Loucy (cell line): ENCODE measurements at regions not wholly inside any gene's neighbourhood (a gene's known extent, or its start where the extent isn't known, plus 50 kb on each side); places are given as distances from the start of the nearest gene placed in this dataset.

Source experiments
- H2AFZ ChIP-seq: fragments of 200-600 bp; sonication (generic); 2 replicates; pipeline ENCODE4 v1.6.0; 2016; ENCODE audit warnings: antibody characterized with exemption, mild to moderate bottlenecking, low read length, moderate library complexity
- H3F3A ChIP-seq: fragments of 200-600 bp; 2 replicates; pipeline ENCODE4 v1.6.0; 2016; ENCODE audit warnings: antibody characterized with exemption, low read depth, mild to moderate bottlenecking
- H3K27me3 ChIP-seq: fragments of 200-600 bp; sonication (generic); 2 replicates; pipeline ENCODE4 v1.6.1; 2014; ENCODE audit warnings: low read length, mild to moderate bottlenecking; ENCODE audit not compliant: insufficient read depth, poor library complexity, severe bottlenecking
- H3K36me3 ChIP-seq: fragments of 200-600 bp; sonication (generic); 2 replicates; pipeline ENCODE4 v1.6.1; 2016; ENCODE audit warnings: low read length; ENCODE audit not compliant: insufficient read depth
- H3K4me1 ChIP-seq: fragments of 200-600 bp; sonication (generic); 2 replicates; pipeline ENCODE4 v1.5.1; 2014; ENCODE audit warnings: low read length, mild to moderate bottlenecking; ENCODE audit not compliant: insufficient read depth, poor library complexity, severe bottlenecking
- H3K4me2 ChIP-seq: fragments of 200-600 bp; sonication (generic); 2 replicates; pipeline ENCODE4 v1.6.0; 2014; ENCODE audit warnings: antibody characterized with exemption, low read length, low read depth, mild to moderate bottlenecking; ENCODE audit not compliant: poor library complexity, severe bottlenecking
- H3K4me3 ChIP-seq: fragments of 200-600 bp; sonication (generic); 2 replicates; pipeline ENCODE4 v1.5.1; 2014; ENCODE audit warnings: low read length, mild to moderate bottlenecking, mixed read lengths; ENCODE audit not compliant: poor library complexity, severe bottlenecking
- H3K79me2 ChIP-seq: fragments of 200-600 bp; sonication (generic); 2 replicates; pipeline ENCODE4 v1.6.1; 2014; ENCODE audit warnings: low read length; ENCODE audit not compliant: insufficient read depth
- H3K9ac ChIP-seq: fragments of 200-600 bp; sonication (generic); 2 replicates; pipeline ENCODE4 v1.6.0; 2014; ENCODE audit warnings: mild to moderate bottlenecking, low read depth, low read length, moderate library complexity; ENCODE audit not compliant: poor library complexity, severe bottlenecking
- H3K9me2 ChIP-seq: fragments of 200-600 bp; sonication (generic); replicated peaks from 2 replicates; pipeline ENCODE4 v1.6.1; 2016; ENCODE audit warnings: low read depth, low read length, mixed read lengths
- H3K9me3 ChIP-seq: fragments of 200-600 bp; sonication (generic); 2 replicates; pipeline ENCODE4 v1.6.1; 2014; ENCODE audit warnings: mild to moderate bottlenecking, antibody characterized with exemption, low read length, low read depth; ENCODE audit not compliant: insufficient read depth
- H4K20me1 ChIP-seq: fragments of 200-600 bp; sonication (generic); 2 replicates; pipeline ENCODE4 v1.6.0; 2014; ENCODE audit warnings: antibody characterized with exemption, low read length, mild to moderate bottlenecking; ENCODE audit not compliant: insufficient read depth, poor library complexity, severe bottlenecking
- EZH2phosphoT487 ChIP-seq: fragments of 200-600 bp; IDR thresholded peaks from 2 replicates; pipeline ENCODE4 v1.6.1; 2018; ENCODE audit warnings: antibody characterized with exemption, mild to moderate bottlenecking, moderate library complexity, borderline replicate concordance
- TF ChIP-seq, protein P1 (sequence below): fragments of 200-600 bp; sonication (generic); conservative IDR thresholded peaks from 2 replicates; pipeline ENCODE4 v1.5.1; 2014; ENCODE audit warnings: mild to moderate bottlenecking, antibody characterized with exemption, low read length

DNA sequence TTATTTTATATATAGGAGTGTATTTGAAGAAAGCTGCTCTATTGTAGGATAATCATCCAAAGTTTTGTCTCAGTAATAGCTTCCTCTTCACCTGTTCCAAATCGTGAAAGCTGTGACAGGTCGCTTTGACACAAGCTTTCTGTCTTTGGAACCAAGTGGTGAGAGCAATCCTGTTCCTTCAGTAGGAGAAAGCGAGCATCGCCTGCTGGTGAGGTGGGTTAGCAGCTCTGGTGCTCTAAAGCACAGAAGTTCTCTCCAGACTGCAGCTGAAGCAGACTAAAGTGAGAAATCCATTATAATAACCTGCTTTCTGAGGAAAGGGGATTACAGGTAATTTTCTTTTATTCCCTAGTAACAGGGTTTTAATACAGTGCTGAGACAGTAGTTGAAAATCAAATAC is 803.8 kb downstream of the ADGRL2 start:
- Histone ChIP-seq H3K9ac (no peak overlapping the region), H2AFZ (no peak overlapping the region), H3K4me2 (no peak overlapping the region), H4K20me1 (no peaks in the 10 kb centered on the region), H3K4me1 (no peaks in the 10 kb centered on the region), H3K27me3 (no peaks in the 10 kb centered on the region), H3K4me3 (no peak overlapping the region), H3F3A (no peaks in the 10 kb centered on the region), H3K36me3 (no peaks in the 10 kb centered on the region), H3K9me3 (no peaks in the 10 kb centered on the region), H3K9me2 (no peaks in the 10 kb centered on the region), H3K79me2 (no peaks in the 10 kb centered on the region)
- TF ChIP-seq EZH2phosphoT487, result no peak
- TF ChIP-seq, protein P1, sequence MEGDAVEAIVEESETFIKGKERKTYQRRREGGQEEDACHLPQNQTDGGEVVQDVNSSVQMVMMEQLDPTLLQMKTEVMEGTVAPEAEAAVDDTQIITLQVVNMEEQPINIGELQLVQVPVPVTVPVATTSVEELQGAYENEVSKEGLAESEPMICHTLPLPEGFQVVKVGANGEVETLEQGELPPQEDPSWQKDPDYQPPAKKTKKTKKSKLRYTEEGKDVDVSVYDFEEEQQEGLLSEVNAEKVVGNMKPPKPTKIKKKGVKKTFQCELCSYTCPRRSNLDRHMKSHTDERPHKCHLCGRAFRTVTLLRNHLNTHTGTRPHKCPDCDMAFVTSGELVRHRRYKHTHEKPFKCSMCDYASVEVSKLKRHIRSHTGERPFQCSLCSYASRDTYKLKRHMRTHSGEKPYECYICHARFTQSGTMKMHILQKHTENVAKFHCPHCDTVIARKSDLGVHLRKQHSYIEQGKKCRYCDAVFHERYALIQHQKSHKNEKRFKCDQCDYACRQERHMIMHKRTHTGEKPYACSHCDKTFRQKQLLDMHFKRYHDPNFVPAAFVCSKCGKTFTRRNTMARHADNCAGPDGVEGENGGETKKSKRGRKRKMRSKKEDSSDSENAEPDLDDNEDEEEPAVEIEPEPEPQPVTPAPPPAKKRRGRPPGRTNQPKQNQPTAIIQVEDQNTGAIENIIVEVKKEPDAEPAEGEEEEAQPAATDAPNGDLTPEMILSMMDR, result no peak

DNA sequence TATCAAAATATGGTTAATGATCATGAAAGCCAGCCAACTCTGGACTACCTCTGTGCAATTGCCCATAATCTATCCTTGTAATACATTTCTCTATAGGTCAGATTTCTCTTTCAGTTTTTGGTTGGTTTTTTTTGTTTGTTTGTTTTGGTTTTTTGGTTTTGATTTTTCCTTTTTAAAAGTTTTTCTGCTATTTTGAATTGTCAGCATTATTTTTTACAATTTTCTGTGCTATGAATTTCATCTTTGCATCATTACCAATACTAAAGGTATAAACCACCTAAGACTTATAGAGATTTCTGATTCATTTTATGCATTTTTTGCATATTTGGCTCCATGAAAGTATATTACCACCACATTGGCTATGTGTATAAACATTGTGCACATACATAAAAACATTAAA is 799.6 kb downstream of the ADGRL2 start:
- no peaks in the 10 kb centered on the region for H3K9me2 ChIP-seq
- H3F3A ChIP-seq, result no peaks in the 10 kb centered on the region
- no peak overlapping the region for H3K9ac ChIP-seq
- H4K20me1 ChIP-seq, result no peaks in the 10 kb centered on the region
- no peaks in the 10 kb centered on the region for H3K9me3 ChIP-seq
- H3K79me2 ChIP-seq, result no peaks in the 10 kb centered on the region
- no peaks in the 10 kb centered on the region for H3K27me3 ChIP-seq
- H3K36me3 ChIP-seq, result no peaks in the 10 kb centered on the region
- H3K4me3 ChIP-seq, result no peak overlapping the region
- TF ChIP-seq EZH2phosphoT487, result no peak
- TF ChIP-seq, protein P1, result no peak
- H3K4me2 ChIP-seq, result no peak overlapping the region
- peaks cover 10% of the 10 kb centered on the region for H3K4me1 ChIP-seq
- H2AFZ ChIP-seq, result no peak overlapping the region

DNA sequence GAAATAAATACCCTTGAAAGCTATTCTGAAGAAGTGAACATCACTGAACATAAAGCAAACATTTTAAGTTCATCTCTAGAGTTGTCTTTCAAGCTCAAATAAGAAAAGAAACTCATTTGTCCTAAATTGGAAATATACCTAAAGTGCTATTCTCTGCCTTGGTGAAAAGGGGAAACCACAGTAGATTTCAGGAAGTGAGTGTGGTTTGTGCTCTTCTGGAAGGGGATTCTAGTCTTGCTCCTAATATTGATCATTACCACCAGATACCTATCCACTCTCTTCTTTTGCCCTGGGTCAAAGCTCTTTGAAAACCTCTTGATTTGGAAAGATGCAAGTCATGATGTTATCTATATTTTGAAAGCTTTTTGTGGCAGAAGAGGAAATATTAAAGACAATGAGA is 798.1 kb downstream of the ADGRL2 start:
- no peaks in the 10 kb centered on the region for H4K20me1 ChIP-seq
- H3K27me3 ChIP-seq, result no peaks in the 10 kb centered on the region
- no peaks in the 10 kb centered on the region for H3K36me3 ChIP-seq
- no peaks in the 10 kb centered on the region for H3K9me2 ChIP-seq
- no peak overlapping the region for H2AFZ ChIP-seq
- no peaks in the 10 kb centered on the region for H3F3A ChIP-seq
- H3K4me2 ChIP-seq, result peak overlapping the region; percentile 45
- no peaks in the 10 kb centered on the region for H3K79me2 ChIP-seq
- no peak overlapping the region for H3K9ac ChIP-seq
- H3K4me1 ChIP-seq, result peaks cover 10% of the 10 kb centered on the region
- no peak for TF ChIP-seq EZH2phosphoT487
- TF ChIP-seq, protein P1, result no peak
- peak overlapping the region; percentile 19 for H3K4me3 ChIP-seq
- no peaks in the 10 kb centered on the region for H3K9me3 ChIP-seq
